ENCODE measurements at regions not wholly inside any gene's neighbourhood (a gene's known extent, or its start where the extent isn't known, plus 50 kb on each side); places are given as distances from the start of the nearest gene placed in this dataset.

DNA sequence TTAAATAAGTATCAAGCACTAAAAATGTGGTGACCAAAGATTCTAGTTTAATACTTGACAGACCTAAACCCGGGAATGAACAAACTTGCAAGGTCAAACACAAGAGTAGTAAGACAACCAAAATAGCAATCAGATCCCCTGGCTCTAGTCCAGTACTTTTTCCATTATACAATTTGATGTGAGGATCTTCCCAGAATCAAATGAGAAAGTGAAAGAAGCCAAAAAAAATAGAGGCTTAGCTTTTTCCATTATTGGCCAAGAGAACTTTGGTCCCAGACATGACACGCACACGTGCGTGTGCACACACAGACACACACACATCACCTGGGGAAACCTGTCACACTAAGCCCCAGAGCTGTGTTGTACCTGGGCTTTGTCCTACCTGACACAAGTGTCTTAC, 300.6 kb upstream of the CDH5 start:
- no peak overlapping the region for H2BK120ac ChIP-seq (ENCODE audit: low read depth, low read length)
- H3K79me1 ChIP-seq (ENCODE audit: low read depth in 1 of 2, low read length in 2 of 2), result no peaks in the 10 kb centered on the region
- no peak overlapping the region for H2BK15ac ChIP-seq (ENCODE audit: low read depth, low read length)
- no peak overlapping the region; the same call in 1 of the 2 replicates for H3K18ac ChIP-seq (ENCODE audit: low read depth, low read length)
- H3K23ac ChIP-seq (ENCODE audit: low read depth, low read length), result no peak overlapping the region
- DNase-seq, result no peak
- H4K91ac ChIP-seq (ENCODE audit: insufficient read depth, low read depth, low read length), result no peak overlapping the region
- no peak overlapping the region for H2BK5ac ChIP-seq (ENCODE audit: low read depth, low read length, poor library complexity, severe bottlenecking)
- no peak overlapping the region for H3K56ac ChIP-seq (ENCODE audit: extremely low read depth, insufficient read depth, low read length)
- intact Hi-C loops (cut with micrococcal nuclease), result loop anchor here (5.0 kb wide), 1 partner anchor 944 kb away; the partner anchor contains the start of gene CDH11
- H4K20me1 ChIP-seq (ENCODE audit: insufficient read depth, low read length), result no peaks in the 10 kb centered on the region
- peaks cover 2% of the 10 kb centered on the region for H3K4me1 ChIP-seq (ENCODE audit: control insufficient read depth, insufficient read depth, low read length)
- H4K8ac ChIP-seq (ENCODE audit: low read depth in 2 of 2, low read length in 2 of 2), result no peak overlapping the region
- H4K5ac ChIP-seq (ENCODE audit: low read depth, low read length), result no peak overlapping the region
- ChIA-PET POLR2A (ENCODE audit: unreplicated experiment) (no interaction called here), CTCF (interaction anchor here (0.6 kb wide), 1 partner anchor 604 kb away, joined by 3 read pairs; no protein-coding TSS in a partner anchor)
- dilution Hi-C loops (cut with HindIII; ENCODE audit: low sequenced_read_pairs, unreplicated experiment), result no loop called here
- no peak overlapping the region for H3K4ac ChIP-seq (ENCODE audit: low read depth, low read length)
- TF ChIP-seq MAFK (IDR thresholded peaks at IDR 0.05; ENCODE audit: low read depth, low read length) (no peak), RCOR1 (IDR thresholded peaks at IDR 0.05; ENCODE audit: insufficient replicate concordance, low read length) (no peak), CHD1 (IDR thresholded peaks at IDR 0.05; ENCODE audit: low read depth, low read length) (no peak), FOS (IDR thresholded peaks at IDR 0.05; ENCODE audit: low read depth, low read length) (no peak), RFX5 (IDR thresholded peaks at IDR 0.05; ENCODE audit: low read depth, low read length) (no peak), MAZ (IDR thresholded peaks at IDR 0.05; ENCODE audit: borderline replicate concordance, low read depth, low read length) (no peak), BHLHE40 (IDR thresholded peaks at IDR 0.05; ENCODE audit: low read depth, low read length) (no peak), NFE2L2 (IDR thresholded peaks at IDR 0.05; ENCODE audit: low read depth, low read length) (no peak), RAD21 (IDR thresholded peaks at IDR 0.05; ENCODE audit: low read length) (no peak), CEBPB (IDR thresholded peaks at IDR 0.05; ENCODE audit: low read depth, low read length) (no peak), MXI1 (IDR thresholded peaks at IDR 0.05; ENCODE audit: borderline replicate concordance, low read depth, low read length) (no peak), SMC3 (IDR thresholded peaks at IDR 0.05; ENCODE audit: low read depth, low read length) (no peak), POLR2A (IDR thresholded peaks at IDR 0.05; ENCODE audit: low read depth, low read length) (no peak)
- TF ChIP-seq, protein P1, sequence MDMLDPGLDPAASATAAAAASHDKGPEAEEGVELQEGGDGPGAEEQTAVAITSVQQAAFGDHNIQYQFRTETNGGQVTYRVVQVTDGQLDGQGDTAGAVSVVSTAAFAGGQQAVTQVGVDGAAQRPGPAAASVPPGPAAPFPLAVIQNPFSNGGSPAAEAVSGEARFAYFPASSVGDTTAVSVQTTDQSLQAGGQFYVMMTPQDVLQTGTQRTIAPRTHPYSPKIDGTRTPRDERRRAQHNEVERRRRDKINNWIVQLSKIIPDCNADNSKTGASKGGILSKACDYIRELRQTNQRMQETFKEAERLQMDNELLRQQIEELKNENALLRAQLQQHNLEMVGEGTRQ (IDR thresholded peaks at IDR 0.05; ENCODE audit: low read depth, low read length), result no peak
- TF ChIP-seq, protein P2, sequence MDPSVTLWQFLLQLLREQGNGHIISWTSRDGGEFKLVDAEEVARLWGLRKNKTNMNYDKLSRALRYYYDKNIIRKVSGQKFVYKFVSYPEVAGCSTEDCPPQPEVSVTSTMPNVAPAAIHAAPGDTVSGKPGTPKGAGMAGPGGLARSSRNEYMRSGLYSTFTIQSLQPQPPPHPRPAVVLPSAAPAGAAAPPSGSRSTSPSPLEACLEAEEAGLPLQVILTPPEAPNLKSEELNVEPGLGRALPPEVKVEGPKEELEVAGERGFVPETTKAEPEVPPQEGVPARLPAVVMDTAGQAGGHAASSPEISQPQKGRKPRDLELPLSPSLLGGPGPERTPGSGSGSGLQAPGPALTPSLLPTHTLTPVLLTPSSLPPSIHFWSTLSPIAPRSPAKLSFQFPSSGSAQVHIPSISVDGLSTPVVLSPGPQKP (IDR thresholded peaks at IDR 0.05; ENCODE audit: borderline replicate concordance, low read depth, low read length), result no peak
- TF ChIP-seq, protein P3, sequence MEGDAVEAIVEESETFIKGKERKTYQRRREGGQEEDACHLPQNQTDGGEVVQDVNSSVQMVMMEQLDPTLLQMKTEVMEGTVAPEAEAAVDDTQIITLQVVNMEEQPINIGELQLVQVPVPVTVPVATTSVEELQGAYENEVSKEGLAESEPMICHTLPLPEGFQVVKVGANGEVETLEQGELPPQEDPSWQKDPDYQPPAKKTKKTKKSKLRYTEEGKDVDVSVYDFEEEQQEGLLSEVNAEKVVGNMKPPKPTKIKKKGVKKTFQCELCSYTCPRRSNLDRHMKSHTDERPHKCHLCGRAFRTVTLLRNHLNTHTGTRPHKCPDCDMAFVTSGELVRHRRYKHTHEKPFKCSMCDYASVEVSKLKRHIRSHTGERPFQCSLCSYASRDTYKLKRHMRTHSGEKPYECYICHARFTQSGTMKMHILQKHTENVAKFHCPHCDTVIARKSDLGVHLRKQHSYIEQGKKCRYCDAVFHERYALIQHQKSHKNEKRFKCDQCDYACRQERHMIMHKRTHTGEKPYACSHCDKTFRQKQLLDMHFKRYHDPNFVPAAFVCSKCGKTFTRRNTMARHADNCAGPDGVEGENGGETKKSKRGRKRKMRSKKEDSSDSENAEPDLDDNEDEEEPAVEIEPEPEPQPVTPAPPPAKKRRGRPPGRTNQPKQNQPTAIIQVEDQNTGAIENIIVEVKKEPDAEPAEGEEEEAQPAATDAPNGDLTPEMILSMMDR (conservative IDR thresholded peaks at IDR 0.05; ENCODE audit: low read depth, low read length), result no peak
- H3K9me3 ChIP-seq (ENCODE audit: control insufficient read depth, insufficient read depth, low read length), result no peaks in the 10 kb centered on the region
- H3K14ac ChIP-seq (replicated peaks; ENCODE audit: low read depth, low read length), result no peak overlapping the region
- H2BK20ac ChIP-seq (ENCODE audit: low read depth, low read length), result no peak overlapping the region
- H2AFZ ChIP-seq (replicated peaks; ENCODE audit: low read length, poor library complexity), result no peak overlapping the region
- H3K9ac ChIP-seq (ENCODE audit: low read depth, low read length), result no peak overlapping the region
- H3K4me2 ChIP-seq (ENCODE audit: low read depth, low read length), result no peak overlapping the region
- no peak overlapping the region for H2AK9ac ChIP-seq (replicated peaks; ENCODE audit: low read depth, low read length, poor library complexity)
- in situ Hi-C loops (cut with MboI; ENCODE audit: low sequenced_read_pairs), result no loop called here
- H3K4me3 ChIP-seq (ENCODE audit: insufficient read depth, low read depth, low read length), result no peak overlapping the region
- H2AK5ac ChIP-seq (ENCODE audit: low read depth, low read length), result no peak overlapping the region
- peaks cover 5% of the 10 kb centered on the region; the same call in 1 of the 2 replicates for H3K27me3 ChIP-seq (ENCODE audit: control insufficient read depth, insufficient read depth, low read length)
- no peaks in the 10 kb centered on the region for H3K9me1 ChIP-seq (ENCODE audit: insufficient read depth, low read length)
- H3K36me3 ChIP-seq (ENCODE audit: control insufficient read depth, insufficient read depth, low read length), result no peaks in the 10 kb centered on the region
- H3K27ac ChIP-seq (ENCODE audit: insufficient read depth, low read length), result no peak overlapping the region
- BruUV-seq (replicated peaks), result no TSS peak
- WGBS, 2 experiments (ENCODE audit: extremely low coverage in 2 of 2, insufficient read length in 1 of 2), result 100% methylated on average over 2 of the region's 4 CpGs; no CpG with 5 or more reads in 1 of the 2 experiments
- ATAC-seq (ENCODE audit: low read depth), result no peak
